ENCODE measurements at regions not wholly inside any gene's neighbourhood (a gene's known extent, or its start where the extent isn't known, plus 50 kb on each side); places are given as distances from the start of the nearest gene placed in this dataset.

DNA sequence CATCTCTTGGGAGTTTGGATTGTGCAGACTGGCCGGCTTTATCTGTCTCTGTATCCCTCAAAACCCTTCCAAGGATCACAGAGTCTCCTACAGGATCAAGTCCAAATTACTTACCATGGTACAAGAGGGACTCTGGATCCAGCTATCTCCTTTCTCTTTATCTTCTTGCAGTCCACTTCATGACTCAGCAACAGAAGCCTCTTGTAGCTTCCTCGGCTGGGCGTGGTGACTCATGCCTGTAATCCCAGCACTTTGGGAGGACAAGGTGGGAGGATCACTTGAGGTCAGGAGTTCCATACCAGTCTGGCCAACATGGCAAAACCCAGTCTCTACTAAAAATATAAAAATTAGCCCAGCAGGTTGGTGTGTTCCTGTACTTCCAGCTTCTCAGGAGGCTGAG, 189.7 kb downstream of the BCAT1 start:
- no peak for TF ChIP-seq CTCF (conservative IDR thresholded peaks at IDR 0.05; ENCODE audit: low read depth, low read length)
- H3K4me3 ChIP-seq (ENCODE audit: low read length): no peak overlapping the region
- no peak for DNase-seq (ENCODE audit: low read depth)

DNA sequence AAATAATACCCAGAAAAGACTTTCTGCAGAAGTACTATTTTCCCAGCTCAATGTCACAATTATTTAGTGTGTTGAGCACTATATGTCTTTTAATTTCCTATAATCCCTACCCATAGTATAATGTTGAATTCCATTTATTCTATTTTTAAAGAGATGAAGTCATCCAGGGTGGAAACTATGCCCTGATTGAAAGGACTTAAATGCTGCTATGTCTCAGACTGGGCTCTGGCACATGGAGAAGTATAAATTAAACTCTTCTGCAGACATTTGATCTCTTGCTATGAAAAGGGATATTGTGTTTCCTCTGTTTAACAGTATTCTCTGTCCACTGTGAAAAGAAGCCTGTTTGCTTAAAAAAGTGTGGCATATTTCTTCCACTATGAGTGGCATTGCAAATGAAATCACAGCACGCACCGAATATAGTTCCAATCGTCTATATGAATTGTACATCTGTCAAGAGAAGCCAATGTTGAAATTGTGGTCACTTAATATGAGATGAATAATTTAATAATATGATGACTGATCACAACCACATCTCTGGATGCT, 192.3 kb downstream of the BCAT1 start:
- TF ChIP-seq CTCF (conservative IDR thresholded peaks at IDR 0.05; ENCODE audit: low read depth, low read length): no peak
- no peak overlapping the region for H3K4me3 ChIP-seq (ENCODE audit: low read length)
- peak; percentile 53 for DNase-seq (ENCODE audit: low read depth)

DNA sequence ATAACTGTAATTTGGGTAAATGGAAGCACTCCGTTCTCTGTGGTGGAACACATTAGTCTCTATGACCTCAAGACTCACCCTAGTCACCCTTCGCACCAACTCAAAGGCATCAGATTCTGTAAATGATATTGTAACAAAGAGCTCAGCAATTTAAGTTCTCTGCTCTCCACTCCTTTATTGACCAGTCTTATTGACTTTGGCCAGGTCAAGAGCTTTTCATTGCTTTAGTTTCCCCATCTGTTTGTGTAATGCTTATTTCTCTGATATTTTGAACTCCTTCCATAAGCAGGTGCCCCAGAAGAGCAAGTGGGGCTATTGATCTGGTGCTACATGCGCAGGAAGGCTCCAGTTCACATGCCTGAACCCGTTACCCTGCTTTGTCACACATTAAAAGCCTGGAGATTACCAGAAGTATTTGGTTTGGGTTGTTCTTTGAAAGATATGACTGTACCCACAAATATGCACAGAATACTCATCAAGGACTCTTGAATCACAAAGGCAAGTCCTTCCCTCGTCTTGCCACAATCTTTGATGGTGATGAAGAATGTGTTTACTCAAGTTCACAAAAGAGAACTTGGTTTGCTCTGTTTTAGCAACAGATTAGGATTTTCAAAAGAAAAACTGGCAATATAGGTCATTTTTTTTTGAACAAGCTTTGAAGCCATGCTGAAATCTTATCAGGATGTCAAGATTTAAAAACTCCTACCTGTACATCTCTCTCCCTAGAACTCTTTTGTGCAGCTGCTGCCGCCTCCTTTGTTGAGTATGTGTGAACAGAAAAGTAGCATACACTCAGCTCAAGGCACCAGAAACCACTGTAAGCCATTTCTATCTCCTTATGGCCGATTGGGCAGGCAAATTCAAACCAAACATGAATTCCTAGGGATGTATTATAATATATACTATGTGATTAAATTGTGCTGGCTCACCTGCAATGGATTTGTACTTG, 193.9 kb downstream of the BCAT1 start:
- no peak for TF ChIP-seq CTCF (conservative IDR thresholded peaks at IDR 0.05; ENCODE audit: low read depth, low read length)
- H3K4me3 ChIP-seq (ENCODE audit: low read length): no peak overlapping the region
- peak; percentile 62 for DNase-seq (ENCODE audit: low read depth)

GRCh38 chr12:24752763-24753462, 196.0 kb downstream of the BCAT1 start:
- no peak for TF ChIP-seq CTCF (conservative IDR thresholded peaks at IDR 0.05; ENCODE audit: low read depth, low read length)
- no peak for DNase-seq (ENCODE audit: low read depth)
- H3K4me3 ChIP-seq (ENCODE audit: low read length): no peak overlapping the region

DNA sequence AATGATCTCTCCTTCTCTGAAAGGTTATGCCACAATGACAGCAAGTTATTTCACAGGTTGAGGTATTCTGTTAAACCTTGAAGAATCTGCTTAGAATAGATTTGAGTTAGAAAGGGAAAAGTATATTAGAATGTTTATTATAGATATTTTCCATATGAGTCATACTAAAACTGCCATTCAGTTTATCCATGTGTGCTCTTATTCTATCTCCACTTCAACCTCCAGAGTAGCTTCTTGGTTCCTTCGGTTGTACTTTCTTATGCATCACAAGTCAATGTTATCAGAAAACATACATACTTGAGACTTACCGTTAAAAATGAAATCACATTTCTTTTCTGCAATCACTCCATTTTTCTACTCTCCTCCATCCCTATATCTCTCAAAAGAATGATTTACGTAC, 197.7 kb downstream of the BCAT1 start:
- no peak for TF ChIP-seq CTCF (conservative IDR thresholded peaks at IDR 0.05; ENCODE audit: low read depth, low read length)
- no peak for DNase-seq (ENCODE audit: low read depth)
- no peak overlapping the region for H3K4me3 ChIP-seq (ENCODE audit: low read length)

GRCh38 chr12:24750263-24750662, 198.6 kb downstream of the BCAT1 start:
- no peak for TF ChIP-seq CTCF (conservative IDR thresholded peaks at IDR 0.05; ENCODE audit: low read depth, low read length)
- DNase-seq (ENCODE audit: low read depth): no peak
- no peak overlapping the region for H3K4me3 ChIP-seq (ENCODE audit: low read length)
